ENCODE measurements at regions not wholly inside any gene's neighbourhood (a gene's known extent, or its start where the extent isn't known, plus 50 kb on each side); places are given as distances from the start of the nearest gene placed in this dataset.

DNA sequence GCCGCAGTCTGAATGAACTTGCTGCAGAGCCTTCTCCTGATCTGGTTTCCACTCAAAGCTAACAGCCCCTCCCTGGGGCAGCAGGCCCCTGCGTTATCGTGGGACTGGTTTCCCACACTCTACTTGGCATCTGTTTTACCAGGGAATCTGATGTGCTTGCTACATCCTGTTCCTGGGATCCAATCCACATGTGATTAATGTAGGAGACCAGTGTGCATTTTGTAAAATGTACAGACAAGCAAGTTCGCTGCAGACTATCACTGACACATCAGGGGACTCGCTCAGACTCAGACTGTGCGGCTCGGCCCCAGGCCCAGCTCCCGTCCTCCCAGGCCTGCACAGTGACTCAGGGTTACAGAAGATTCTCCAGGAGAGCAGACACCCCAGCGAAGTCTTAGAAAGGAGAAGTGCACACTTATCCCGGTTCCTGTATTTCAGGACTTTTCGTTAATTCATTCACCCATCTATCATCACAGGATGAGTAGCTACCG lies 340.1 kb downstream of the MATN1 start:
- Histone ChIP-seq H3K4me1 (no peaks in the 10 kb centered on the region), H3K4me2 (no peak overlapping the region), H3K27ac (no peak overlapping the region), H3K4me3 (no peak overlapping the region), H3K9me3 (no peaks in the 10 kb centered on the region)
- TF ChIP-seq, protein P1, sequence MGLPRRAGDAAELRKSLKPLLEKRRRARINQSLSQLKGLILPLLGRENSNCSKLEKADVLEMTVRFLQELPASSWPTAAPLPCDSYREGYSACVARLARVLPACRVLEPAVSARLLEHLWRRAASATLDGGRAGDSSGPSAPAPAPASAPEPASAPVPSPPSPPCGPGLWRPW (IDR thresholded peaks at IDR 0.05) = no peak
- TF ChIP-seq KDM5A (IDR thresholded peaks at IDR 0.05) (no peak), MAX (IDR thresholded peaks at IDR 0.05) (no peak), RCOR1 (IDR thresholded peaks at IDR 0.05; ENCODE audit: low read depth, low read length) (no peak), CBX2 (IDR thresholded peaks at IDR 0.05; ENCODE audit: borderline replicate concordance, low read depth) (no peak), ESRRA (IDR thresholded peaks at IDR 0.05; ENCODE audit: borderline replicate concordance, low read length) (no peak), FOSB (CRISPR knock-in tag; IDR thresholded peaks at IDR 0.05) (no peak), HEYL (CRISPR knock-in tag; IDR thresholded peaks at IDR 0.05) (no peak), TP53 (CRISPR knock-in tag; IDR thresholded peaks at IDR 0.05) (no peak), FOXS1 (CRISPR knock-in tag; IDR thresholded peaks at IDR 0.05) (no peak), ZC3H11A (IDR thresholded peaks at IDR 0.05) (no peak), NPAS2 (CRISPR knock-in tag; IDR thresholded peaks at IDR 0.05; ENCODE audit: borderline replicate concordance) (no peak), CTCF (IDR thresholded peaks at IDR 0.05) (no peak)
- TF ChIP-seq, protein P2, sequence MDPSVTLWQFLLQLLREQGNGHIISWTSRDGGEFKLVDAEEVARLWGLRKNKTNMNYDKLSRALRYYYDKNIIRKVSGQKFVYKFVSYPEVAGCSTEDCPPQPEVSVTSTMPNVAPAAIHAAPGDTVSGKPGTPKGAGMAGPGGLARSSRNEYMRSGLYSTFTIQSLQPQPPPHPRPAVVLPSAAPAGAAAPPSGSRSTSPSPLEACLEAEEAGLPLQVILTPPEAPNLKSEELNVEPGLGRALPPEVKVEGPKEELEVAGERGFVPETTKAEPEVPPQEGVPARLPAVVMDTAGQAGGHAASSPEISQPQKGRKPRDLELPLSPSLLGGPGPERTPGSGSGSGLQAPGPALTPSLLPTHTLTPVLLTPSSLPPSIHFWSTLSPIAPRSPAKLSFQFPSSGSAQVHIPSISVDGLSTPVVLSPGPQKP (IDR thresholded peaks at IDR 0.05; ENCODE audit: low read depth, low read length) = no peak
- CTCF ChIA-PET = no interaction called here
- WGBS (ENCODE audit: missing lambda C conversion rate) = 45% methylated on average over 12 of the region's 12 CpGs
- ATAC-seq (no peak), FAIRE-seq (no peak), DNase-seq (ENCODE audit: low read depth in 1 of 2, low spot score in 1 of 2) (no peak)
- POLR2A ChIA-PET = no interaction called here

DNA sequence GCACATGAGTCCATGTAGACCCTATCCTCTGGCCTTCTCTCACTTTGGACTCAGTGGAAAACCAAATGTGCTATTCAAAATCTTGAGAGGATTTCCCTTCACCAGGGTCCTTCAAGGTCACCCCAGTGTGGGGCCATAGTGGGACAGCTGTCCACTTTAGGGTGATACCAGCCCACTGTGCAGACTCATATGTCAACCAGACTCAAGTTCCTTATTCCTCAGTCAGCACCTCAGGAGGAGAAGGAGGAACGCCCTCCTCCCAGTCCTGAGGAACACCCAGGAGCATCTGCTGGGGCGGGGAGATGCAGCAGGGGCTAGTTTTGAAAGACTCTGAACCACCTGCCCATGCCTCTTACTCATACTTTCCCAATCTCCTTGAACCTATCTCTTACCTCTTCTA lies 340.9 kb downstream of the MATN1 start:
- H3K9me3 ChIP-seq = no peaks in the 10 kb centered on the region
- H3K27ac ChIP-seq = no peak overlapping the region
- no peak for ATAC-seq
- no peak for FAIRE-seq
- POLR2A ChIA-PET = no interaction called here
- no peaks in the 10 kb centered on the region for H3K4me1 ChIP-seq
- CTCF ChIA-PET = no interaction called here
- no peak for TF ChIP-seq RAD21 (conservative IDR thresholded peaks at IDR 0.05 in 1 of 2, IDR thresholded peaks at IDR 0.05 in 1 of 2)
- no peak for TF ChIP-seq TP53 (CRISPR knock-in tag; IDR thresholded peaks at IDR 0.05)
- no peak for DNase-seq (ENCODE audit: low read depth in 1 of 2, low spot score in 1 of 2)
- no peak overlapping the region for H3K4me2 ChIP-seq
- H3K4me3 ChIP-seq = no peak overlapping the region
- WGBS (ENCODE audit: missing lambda C conversion rate) = 6% methylated on average over 2 of the region's 2 CpGs

DNA sequence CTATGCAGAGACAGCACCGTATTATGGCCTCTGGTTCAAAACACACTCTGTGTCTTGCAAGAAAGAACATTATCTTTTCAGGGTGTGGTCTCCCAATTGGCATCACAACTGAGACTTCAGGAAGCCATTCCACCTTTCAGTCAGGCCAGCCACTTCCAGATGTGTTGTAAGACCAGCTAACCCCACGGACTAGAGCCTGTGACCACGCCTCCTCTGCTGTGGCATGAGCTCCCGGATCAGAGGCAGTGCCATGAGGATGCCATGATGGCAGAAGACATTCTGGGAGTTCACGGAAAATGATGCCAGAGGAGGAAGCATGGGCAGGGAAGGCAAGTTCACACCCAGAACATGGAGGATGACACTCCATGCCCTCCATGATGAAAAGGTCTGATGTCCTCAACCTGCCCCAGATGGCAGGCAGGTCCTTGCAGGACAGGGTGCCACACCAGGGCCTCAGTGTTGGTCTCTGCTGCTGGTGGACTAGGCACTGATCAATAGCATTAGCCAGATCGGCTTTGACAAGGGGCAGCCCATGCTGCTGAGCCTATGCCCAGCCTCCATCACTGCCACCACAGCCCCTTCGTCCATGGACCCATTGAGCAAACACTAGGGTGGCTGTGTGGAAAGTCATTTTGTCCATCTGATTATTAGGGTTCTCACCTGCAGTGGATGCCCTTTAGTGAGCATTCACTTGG lies 341.6 kb downstream of the MATN1 start:
- Histone ChIP-seq H3K9me3 (no peaks in the 10 kb centered on the region), H3K4me2 (no peak overlapping the region), H3K4me3 (no peak overlapping the region), H3K4me1 (no peaks in the 10 kb centered on the region), H3K27ac (no peak overlapping the region)
- FAIRE-seq (no peak), DNase-seq (ENCODE audit: low read depth in 1 of 2, low spot score in 1 of 2) (no peak), ATAC-seq (no peak)
- ChIA-PET CTCF (interaction anchor here (1.1 to 2.3 kb wide), 5 partner anchors 8 to 301 kb away, joined by 3 to 17 read pairs (median 6); no protein-coding TSS in a partner anchor), POLR2A (no interaction called here)
- WGBS (ENCODE audit: missing lambda C conversion rate) = 33% methylated on average over 1 of the region's 7 CpGs
- TF ChIP-seq ZSCAN20 (CRISPR knock-in tag; IDR thresholded peaks at IDR 0.05) (no peak), ZC3H11A (IDR thresholded peaks at IDR 0.05) (no peak), CHD4 (IDR thresholded peaks at IDR 0.05; ENCODE audit: borderline replicate concordance) (no peak), EP300 (IDR thresholded peaks at IDR 0.05) (no peak), ZFP36 (IDR thresholded peaks at IDR 0.05; ENCODE audit: borderline replicate concordance, partially characterized antibody) (no peak), JUNB (IDR thresholded peaks at IDR 0.05) (no peak), FOSB (CRISPR knock-in tag; IDR thresholded peaks at IDR 0.05) (no peak), HOXA7 (CRISPR knock-in tag; IDR thresholded peaks at IDR 0.05) (no peak), GATA3 (IDR thresholded peaks at IDR 0.05; ENCODE audit: borderline replicate concordance) (no peak), NFE2L2 (conservative IDR thresholded peaks at IDR 0.05; ENCODE audit: low read length) (no peak), CHD2 (IDR thresholded peaks at IDR 0.05; ENCODE audit: low read length, partially characterized antibody) (no peak), CEBPB (IDR thresholded peaks at IDR 0.05) (no peak), HOXB13 (CRISPR knock-in tag; IDR thresholded peaks at IDR 0.05; ENCODE audit: low read depth) (no peak), RNF2 (IDR thresholded peaks at IDR 0.05; ENCODE audit: borderline replicate concordance, low read depth) (no peak), POLR2AphosphoS2 (conservative IDR thresholded peaks at IDR 0.05; ENCODE audit: low read length) (no peak), FOSL2 (IDR thresholded peaks at IDR 0.05) (no peak), FOSL2 (CRISPR knock-in tag; IDR thresholded peaks at IDR 0.05) (no peak), CBX8 (IDR thresholded peaks at IDR 0.05) (no peak), CTCF (IDR thresholded peaks at IDR 0.05) (no peak)
